ENCODE measurements at regions not wholly inside any gene's neighbourhood (a gene's known extent, or its start where the extent isn't known, plus 50 kb on each side); places are given as distances from the start of the nearest gene placed in this dataset.
"Not testable (repeated sequence)": the region's sequence is repeated elsewhere in the genome, so short reads cannot be mapped to it uniquely, and the experiment has no call there.

GRCh38 chr12:114809097-114809496 lies 125.1 kb upstream of the TBX3 start:
- no peaks in the 10 kb centered on the region for H3K4me1 ChIP-seq (ENCODE audit: control insufficient read depth in 1 of 2, insufficient read depth in 2 of 2, low read depth in 1 of 2, low read length in 1 of 2)
- H3K27ac ChIP-seq (ENCODE audit: low read depth in 2 of 2, low read length in 1 of 2), result no peak overlapping the region
- no peaks in the 10 kb centered on the region for H3K36me3 ChIP-seq (replicated peaks in 1 of 2; ENCODE audit: control insufficient read depth in 1 of 2, insufficient read depth in 2 of 2, low read length in 1 of 2)
- CTCF ChIA-PET, result no interaction called here
- no peaks in the 10 kb centered on the region for H3F3A ChIP-seq (replicated peaks; ENCODE audit: insufficient read depth)
- H3K9ac ChIP-seq, result no peak overlapping the region
- 63% methylated on average over 5 of the region's 5 CpGs for WGBS (ENCODE audit: low lambda C conversion rate)
- no peaks in the 10 kb centered on the region for H3K27me3 ChIP-seq (ENCODE audit: insufficient read depth)
- no peaks in the 10 kb centered on the region for H3K9me2 ChIP-seq
- DNase-seq, result no peak
- no peaks in the 10 kb centered on the region for H3K9me3 ChIP-seq
- H3K79me2 ChIP-seq (ENCODE audit: insufficient read depth), result no peaks in the 10 kb centered on the region
- POLR2A ChIA-PET, result no interaction called here
- no peak overlapping the region for H2AFZ ChIP-seq (ENCODE audit: low read depth)
- no peak overlapping the region for H3K4me2 ChIP-seq
- H3K4me3 ChIP-seq (ENCODE audit: low read depth in 2 of 2, low read length in 1 of 2), result no peak overlapping the region
- TF ChIP-seq SMC3 (IDR thresholded peaks at IDR 0.05; ENCODE audit: low read depth, low read length), result no peak
- TF ChIP-seq TAF1 (IDR thresholded peaks at IDR 0.05; ENCODE audit: borderline replicate concordance, low read depth, low read length), result no peak
- TF ChIP-seq RXRA (IDR thresholded peaks at IDR 0.05; ENCODE audit: borderline replicate concordance, low read depth), result no peak
- TF ChIP-seq, protein P1, sequence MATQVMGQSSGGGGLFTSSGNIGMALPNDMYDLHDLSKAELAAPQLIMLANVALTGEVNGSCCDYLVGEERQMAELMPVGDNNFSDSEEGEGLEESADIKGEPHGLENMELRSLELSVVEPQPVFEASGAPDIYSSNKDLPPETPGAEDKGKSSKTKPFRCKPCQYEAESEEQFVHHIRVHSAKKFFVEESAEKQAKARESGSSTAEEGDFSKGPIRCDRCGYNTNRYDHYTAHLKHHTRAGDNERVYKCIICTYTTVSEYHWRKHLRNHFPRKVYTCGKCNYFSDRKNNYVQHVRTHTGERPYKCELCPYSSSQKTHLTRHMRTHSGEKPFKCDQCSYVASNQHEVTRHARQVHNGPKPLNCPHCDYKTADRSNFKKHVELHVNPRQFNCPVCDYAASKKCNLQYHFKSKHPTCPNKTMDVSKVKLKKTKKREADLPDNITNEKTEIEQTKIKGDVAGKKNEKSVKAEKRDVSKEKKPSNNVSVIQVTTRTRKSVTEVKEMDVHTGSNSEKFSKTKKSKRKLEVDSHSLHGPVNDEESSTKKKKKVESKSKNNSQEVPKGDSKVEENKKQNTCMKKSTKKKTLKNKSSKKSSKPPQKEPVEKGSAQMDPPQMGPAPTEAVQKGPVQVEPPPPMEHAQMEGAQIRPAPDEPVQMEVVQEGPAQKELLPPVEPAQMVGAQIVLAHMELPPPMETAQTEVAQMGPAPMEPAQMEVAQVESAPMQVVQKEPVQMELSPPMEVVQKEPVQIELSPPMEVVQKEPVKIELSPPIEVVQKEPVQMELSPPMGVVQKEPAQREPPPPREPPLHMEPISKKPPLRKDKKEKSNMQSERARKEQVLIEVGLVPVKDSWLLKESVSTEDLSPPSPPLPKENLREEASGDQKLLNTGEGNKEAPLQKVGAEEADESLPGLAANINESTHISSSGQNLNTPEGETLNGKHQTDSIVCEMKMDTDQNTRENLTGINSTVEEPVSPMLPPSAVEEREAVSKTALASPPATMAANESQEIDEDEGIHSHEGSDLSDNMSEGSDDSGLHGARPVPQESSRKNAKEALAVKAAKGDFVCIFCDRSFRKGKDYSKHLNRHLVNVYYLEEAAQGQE (IDR thresholded peaks at IDR 0.05; ENCODE audit: low read depth, low read length), result no peak
- TF ChIP-seq NFIC (IDR thresholded peaks at IDR 0.05; ENCODE audit: borderline replicate concordance), result no peak
- H4K20me1 ChIP-seq (ENCODE audit: insufficient read depth), result no peaks in the 10 kb centered on the region

- POLR2A ChIA-PET; H4K20me1 ChIP-seq (ENCODE audit: insufficient read depth); H3K4me1 ChIP-seq (ENCODE audit: control insufficient read depth in 1 of 2, insufficient read depth in 2 of 2, low read depth in 1 of 2, low read length in 1 of 2); DNase-seq; H3K9me3 ChIP-seq; H3F3A ChIP-seq (replicated peaks; ENCODE audit: insufficient read depth); H3K4me2 ChIP-seq; H2AFZ ChIP-seq (ENCODE audit: low read depth); H3K9me2 ChIP-seq; H3K4me3 ChIP-seq (ENCODE audit: low read depth in 2 of 2, low read length in 1 of 2); H3K27me3 ChIP-seq (ENCODE audit: insufficient read depth); H3K79me2 ChIP-seq (ENCODE audit: insufficient read depth); H3K36me3 ChIP-seq (replicated peaks in 1 of 2; ENCODE audit: control insufficient read depth in 1 of 2, insufficient read depth in 2 of 2, low read length in 1 of 2); H3K9ac ChIP-seq; H3K27ac ChIP-seq (ENCODE audit: low read depth in 2 of 2, low read length in 1 of 2): not testable (repeated sequence)
- 69% methylated on average over 3 of the region's 3 CpGs for WGBS (ENCODE audit: low lambda C conversion rate)
- CTCF ChIA-PET, result interaction anchor here (0.6 kb wide), 1 partner anchor 164 kb away, joined by 3 read pairs; no protein-coding TSS in a partner anchor
Measured at GRCh38 chr12:114801381-114801780, 117.4 kb upstream of the TBX3 start.

DNA sequence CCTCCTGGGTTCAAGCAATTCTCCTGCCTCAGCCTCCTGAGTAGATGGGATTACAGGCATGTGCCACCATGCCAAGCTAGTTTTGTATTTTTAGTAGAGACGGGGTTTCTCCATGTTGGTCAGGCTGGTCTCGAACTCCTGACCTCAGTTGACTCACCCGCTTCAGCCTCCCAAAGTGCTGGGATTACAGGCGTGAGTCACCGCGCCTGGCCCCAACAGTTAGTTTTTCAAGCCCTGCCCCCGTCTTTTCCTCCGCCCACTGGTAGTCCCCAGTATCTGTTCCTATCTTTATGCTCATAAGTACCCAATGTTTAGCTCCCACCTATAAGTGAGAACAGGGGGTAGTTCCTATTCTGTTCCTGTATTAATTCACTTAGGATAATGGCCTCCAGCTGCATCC lies 116.6 kb upstream of the TBX3 start:
- H3K9ac ChIP-seq; H4K20me1 ChIP-seq (ENCODE audit: insufficient read depth); H3K36me3 ChIP-seq (replicated peaks in 1 of 2; ENCODE audit: control insufficient read depth in 1 of 2, insufficient read depth in 2 of 2, low read length in 1 of 2); H2AFZ ChIP-seq (ENCODE audit: low read depth); CTCF ChIA-PET; H3K27me3 ChIP-seq (ENCODE audit: insufficient read depth); DNase-seq; H3K9me2 ChIP-seq; H3K9me3 ChIP-seq; H3K4me2 ChIP-seq; H3K27ac ChIP-seq (ENCODE audit: low read depth in 2 of 2, low read length in 1 of 2); H3F3A ChIP-seq (replicated peaks; ENCODE audit: insufficient read depth); H3K4me1 ChIP-seq (ENCODE audit: control insufficient read depth in 1 of 2, insufficient read depth in 2 of 2, low read depth in 1 of 2, low read length in 1 of 2); H3K4me3 ChIP-seq (ENCODE audit: low read depth in 2 of 2, low read length in 1 of 2); H3K79me2 ChIP-seq (ENCODE audit: insufficient read depth): not testable (repeated sequence)
- WGBS (ENCODE audit: low lambda C conversion rate), result 80% methylated on average over 7 of the region's 8 CpGs
- POLR2A ChIA-PET, result interaction anchor here (0.7 kb wide), 1 partner anchor 55 kb away, joined by 3 read pairs; no protein-coding TSS in a partner anchor
- peak; percentile 24; the same call in 1 of the 2 replicates for TF ChIP-seq RXRA (IDR thresholded peaks at IDR 0.05; ENCODE audit: borderline replicate concordance, low read depth)

Data from SK-N-SH (cell line).